Gastrocnemius medialis (tissue), 4 donors: ENCODE measurements at regions not wholly inside any gene's neighbourhood (a gene's known extent, or its start where the extent isn't known, plus 50 kb on each side); places are given as distances from the start of the nearest gene placed in this dataset.

Experiments used
- CTCF ChIP-seq, 5 experiments: fragments of 450-650 bp in 3 of 5; fragments of 200-600 bp in 2 of 5; sonication (generic) in 2 of 5; IDR thresholded peaks in 4 of 5; conservative IDR thresholded peaks in 1 of 5; 1 replicate in 4 of 5; 2 replicates in 1 of 5; pipeline ENCODE4 v1.5.1; 2016 to 2019; ENCODE audit warnings: antibody characterized with exemption in 5 of 5, mild to moderate bottlenecking in 3 of 5, moderate library complexity in 3 of 5
- POLR2A ChIP-seq, 2 donors: fragments of 450-650 bp; IDR thresholded peaks; one replicate each; pipeline ENCODE4 v1.6.1; 2017; ENCODE audit warnings: antibody characterized with exemption in 2 of 2, mild to moderate bottlenecking in 2 of 2, moderate library complexity in 2 of 2

- TF ChIP-seq CTCF (IDR thresholded peaks at IDR 0.05 in 4 of 5, conservative IDR thresholded peaks at IDR 0.05 in 1 of 5) (peak in 4 of 5 experiments; percentile 65 to 86 (median 77)), POLR2A (IDR thresholded peaks at IDR 0.05) (no peak)
These were observed 66.4 kb upstream of the FER start for GRCh38 chr5:108681079-108681921.
